ENCODE measurements at regions not wholly inside any gene's neighbourhood (a gene's known extent, or its start where the extent isn't known, plus 50 kb on each side); places are given as distances from the start of the nearest gene placed in this dataset.

DNA sequence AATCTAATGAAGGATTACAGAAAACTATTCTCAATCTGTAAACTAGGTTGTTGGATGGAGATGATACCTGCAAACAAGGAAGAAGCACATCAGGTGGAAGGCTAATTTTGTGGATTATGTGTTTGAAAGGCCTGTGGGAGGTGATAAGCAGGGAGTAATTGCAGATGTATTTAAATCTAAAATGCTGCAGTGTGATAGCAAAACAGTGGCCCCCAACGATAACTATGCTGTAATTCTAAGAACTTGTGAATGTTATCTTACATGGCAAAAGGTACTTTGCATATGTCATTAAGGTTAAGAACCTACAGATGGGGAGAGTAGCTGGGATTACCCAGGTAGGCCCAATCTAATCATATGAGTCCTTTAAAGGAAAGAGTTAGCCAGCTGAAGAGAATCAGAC is 164.5 kb upstream of the AHR start:
- TF ChIP-seq TEAD4 (IDR thresholded peaks at IDR 0.05) (no peak), EP300 (IDR thresholded peaks at IDR 0.05; ENCODE audit: borderline replicate concordance) (no peak), CEBPB (IDR thresholded peaks at IDR 0.05) (no peak), RAD21 (IDR thresholded peaks at IDR 0.05; ENCODE audit: low read depth) (no peak), CREB1 (IDR thresholded peaks at IDR 0.05; ENCODE audit: low read depth) (no peak), TCF12 (IDR thresholded peaks at IDR 0.05; ENCODE audit: low read depth) (no peak), NFIC (IDR thresholded peaks at IDR 0.05) (no peak), ZBTB7A (IDR thresholded peaks at IDR 0.05; ENCODE audit: low read depth) (no peak), YY1 (IDR thresholded peaks at IDR 0.05; ENCODE audit: low read depth) (no peak)
- TF ChIP-seq, protein P1, sequence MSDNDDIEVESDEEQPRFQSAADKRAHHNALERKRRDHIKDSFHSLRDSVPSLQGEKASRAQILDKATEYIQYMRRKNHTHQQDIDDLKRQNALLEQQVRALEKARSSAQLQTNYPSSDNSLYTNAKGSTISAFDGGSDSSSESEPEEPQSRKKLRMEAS (IDR thresholded peaks at IDR 0.05): no peak
- TF ChIP-seq, protein P2, sequence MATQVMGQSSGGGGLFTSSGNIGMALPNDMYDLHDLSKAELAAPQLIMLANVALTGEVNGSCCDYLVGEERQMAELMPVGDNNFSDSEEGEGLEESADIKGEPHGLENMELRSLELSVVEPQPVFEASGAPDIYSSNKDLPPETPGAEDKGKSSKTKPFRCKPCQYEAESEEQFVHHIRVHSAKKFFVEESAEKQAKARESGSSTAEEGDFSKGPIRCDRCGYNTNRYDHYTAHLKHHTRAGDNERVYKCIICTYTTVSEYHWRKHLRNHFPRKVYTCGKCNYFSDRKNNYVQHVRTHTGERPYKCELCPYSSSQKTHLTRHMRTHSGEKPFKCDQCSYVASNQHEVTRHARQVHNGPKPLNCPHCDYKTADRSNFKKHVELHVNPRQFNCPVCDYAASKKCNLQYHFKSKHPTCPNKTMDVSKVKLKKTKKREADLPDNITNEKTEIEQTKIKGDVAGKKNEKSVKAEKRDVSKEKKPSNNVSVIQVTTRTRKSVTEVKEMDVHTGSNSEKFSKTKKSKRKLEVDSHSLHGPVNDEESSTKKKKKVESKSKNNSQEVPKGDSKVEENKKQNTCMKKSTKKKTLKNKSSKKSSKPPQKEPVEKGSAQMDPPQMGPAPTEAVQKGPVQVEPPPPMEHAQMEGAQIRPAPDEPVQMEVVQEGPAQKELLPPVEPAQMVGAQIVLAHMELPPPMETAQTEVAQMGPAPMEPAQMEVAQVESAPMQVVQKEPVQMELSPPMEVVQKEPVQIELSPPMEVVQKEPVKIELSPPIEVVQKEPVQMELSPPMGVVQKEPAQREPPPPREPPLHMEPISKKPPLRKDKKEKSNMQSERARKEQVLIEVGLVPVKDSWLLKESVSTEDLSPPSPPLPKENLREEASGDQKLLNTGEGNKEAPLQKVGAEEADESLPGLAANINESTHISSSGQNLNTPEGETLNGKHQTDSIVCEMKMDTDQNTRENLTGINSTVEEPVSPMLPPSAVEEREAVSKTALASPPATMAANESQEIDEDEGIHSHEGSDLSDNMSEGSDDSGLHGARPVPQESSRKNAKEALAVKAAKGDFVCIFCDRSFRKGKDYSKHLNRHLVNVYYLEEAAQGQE (IDR thresholded peaks at IDR 0.05; ENCODE audit: low read depth): no peak
- TF ChIP-seq, protein P3, sequence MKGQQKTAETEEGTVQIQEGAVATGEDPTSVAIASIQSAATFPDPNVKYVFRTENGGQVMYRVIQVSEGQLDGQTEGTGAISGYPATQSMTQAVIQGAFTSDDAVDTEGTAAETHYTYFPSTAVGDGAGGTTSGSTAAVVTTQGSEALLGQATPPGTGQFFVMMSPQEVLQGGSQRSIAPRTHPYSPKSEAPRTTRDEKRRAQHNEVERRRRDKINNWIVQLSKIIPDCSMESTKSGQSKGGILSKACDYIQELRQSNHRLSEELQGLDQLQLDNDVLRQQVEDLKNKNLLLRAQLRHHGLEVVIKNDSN (IDR thresholded peaks at IDR 0.05): no peak

Measured in Ishikawa (cell line).